Cardiac muscle cell (in vitro differentiated cells and primary cell): ENCODE measurements at regions not wholly inside any gene's neighbourhood (a gene's known extent, or its start where the extent isn't known, plus 50 kb on each side); places are given as distances from the start of the nearest gene placed in this dataset.

ENCODE experiments used
- DNase-seq, 2 donors: peaks; one replicate each; pipeline versions ENCODE4 v3.0.0 to v3.0.0-alpha.2; 2010 to 2017; ENCODE audit warnings: low read depth in 1 of 2, low spot score in 1 of 2
- H3K27ac ChIP-seq: fragments of 200-600 bp; sonication (generic); 2 replicates; pipeline ENCODE4 v1.5.1; 2016
- H3K27me3 ChIP-seq: fragments of 200-600 bp; sonication (generic); 2 replicates; pipeline ENCODE4 v1.6.0; 2016; ENCODE audit warnings: control low read depth
- H3K36me3 ChIP-seq: fragments of 200-600 bp; sonication (generic); 2 replicates; pipeline ENCODE4 v1.5.1; 2016; ENCODE audit warnings: control low read depth
- H3K4me1 ChIP-seq: fragments of 200-600 bp; sonication (generic); 2 replicates; pipeline ENCODE4 v1.8.1; 2017; ENCODE audit warnings: low read depth, mild to moderate bottlenecking, mixed run types
- H3K4me3 ChIP-seq: fragments of 200-600 bp; sonication (generic); 2 replicates; pipeline ENCODE4 v1.5.1; 2016; ENCODE audit warnings: mild to moderate bottlenecking
- H3K9me3 ChIP-seq: fragments of 200-600 bp; sonication (generic); 2 replicates; pipeline ENCODE4 v1.5.1; 2017; ENCODE audit warnings: low read depth, mild to moderate bottlenecking, control low read depth
- TF ChIP-seq, protein P1 (sequence below): IDR thresholded peaks from 2 replicates; pipeline ENCODE4 v1.5.1; 2012; ENCODE audit warnings: low read depth, mild to moderate bottlenecking, low read length

DNA sequence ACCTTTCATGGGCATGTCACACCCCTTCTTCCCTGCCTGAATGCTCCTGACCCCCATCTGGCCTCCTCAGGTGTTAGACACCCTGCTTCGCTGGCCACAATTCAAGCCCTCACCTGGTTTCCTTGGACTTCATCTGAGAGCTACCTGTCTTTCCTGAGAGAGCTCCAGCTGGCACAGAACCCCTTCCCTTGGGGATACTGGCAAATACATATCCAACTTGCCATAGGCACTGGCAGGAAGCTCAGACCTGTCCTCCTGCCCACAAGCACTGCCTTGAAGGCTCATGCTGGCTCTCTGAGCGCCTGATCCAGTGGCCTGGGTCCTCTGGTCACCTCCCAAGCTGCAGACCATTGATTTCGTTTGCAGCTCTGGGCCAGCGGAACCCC is 74.1 kb upstream of the MAP4K3 start:
- Histone ChIP-seq H3K27me3 (no peaks in the 10 kb centered on the region), H3K9me3 (no peaks in the 10 kb centered on the region), H3K36me3 (no peaks in the 10 kb centered on the region), H3K27ac (no peak overlapping the region), H3K4me1 (peaks cover 23% of the 10 kb centered on the region), H3K4me3 (no peak overlapping the region)
- TF ChIP-seq, protein P1, sequence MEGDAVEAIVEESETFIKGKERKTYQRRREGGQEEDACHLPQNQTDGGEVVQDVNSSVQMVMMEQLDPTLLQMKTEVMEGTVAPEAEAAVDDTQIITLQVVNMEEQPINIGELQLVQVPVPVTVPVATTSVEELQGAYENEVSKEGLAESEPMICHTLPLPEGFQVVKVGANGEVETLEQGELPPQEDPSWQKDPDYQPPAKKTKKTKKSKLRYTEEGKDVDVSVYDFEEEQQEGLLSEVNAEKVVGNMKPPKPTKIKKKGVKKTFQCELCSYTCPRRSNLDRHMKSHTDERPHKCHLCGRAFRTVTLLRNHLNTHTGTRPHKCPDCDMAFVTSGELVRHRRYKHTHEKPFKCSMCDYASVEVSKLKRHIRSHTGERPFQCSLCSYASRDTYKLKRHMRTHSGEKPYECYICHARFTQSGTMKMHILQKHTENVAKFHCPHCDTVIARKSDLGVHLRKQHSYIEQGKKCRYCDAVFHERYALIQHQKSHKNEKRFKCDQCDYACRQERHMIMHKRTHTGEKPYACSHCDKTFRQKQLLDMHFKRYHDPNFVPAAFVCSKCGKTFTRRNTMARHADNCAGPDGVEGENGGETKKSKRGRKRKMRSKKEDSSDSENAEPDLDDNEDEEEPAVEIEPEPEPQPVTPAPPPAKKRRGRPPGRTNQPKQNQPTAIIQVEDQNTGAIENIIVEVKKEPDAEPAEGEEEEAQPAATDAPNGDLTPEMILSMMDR, result no peak
- DNase-seq, result no peak

DNA sequence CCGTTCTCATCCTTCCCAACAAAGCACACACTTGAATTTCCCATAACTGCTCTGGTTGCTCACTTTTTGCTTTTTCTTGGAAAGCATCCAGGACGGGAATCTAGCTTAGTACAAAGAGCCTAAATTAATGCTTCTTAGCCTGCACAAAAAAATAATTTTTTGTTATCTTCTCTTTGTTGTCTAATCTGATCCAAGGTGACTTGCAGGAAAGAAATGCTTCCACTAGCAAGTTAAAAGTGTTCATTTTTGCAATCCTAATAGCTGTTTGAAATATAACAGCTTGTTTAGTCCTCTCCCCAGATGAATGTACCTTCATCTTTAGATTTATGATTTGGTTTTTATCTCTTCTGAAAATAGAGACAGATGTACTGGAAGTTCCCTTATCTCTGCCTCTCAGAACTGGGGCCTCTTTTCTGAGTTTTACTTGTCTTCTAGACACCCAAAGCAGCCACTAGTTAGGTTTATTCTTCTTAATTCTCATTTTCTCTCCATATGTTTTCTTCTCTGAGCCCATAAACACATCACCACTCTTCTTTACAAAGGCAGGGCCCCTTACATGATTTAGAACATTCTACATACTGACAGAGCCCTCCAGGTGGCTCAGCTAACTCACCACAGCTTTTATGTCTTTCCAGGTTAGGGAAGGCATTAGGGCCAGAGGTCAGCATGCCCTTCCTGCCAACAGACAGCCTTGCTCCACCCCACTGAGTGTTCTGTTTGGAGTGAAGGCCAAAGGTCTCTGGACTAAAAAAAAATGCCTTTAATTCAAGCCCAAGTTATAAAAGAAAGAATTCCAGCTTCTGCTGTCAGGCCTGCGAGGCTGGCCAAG is 74.7 kb upstream of the MAP4K3 start:
- peak in 1 of 2 donors; percentile 43 for DNase-seq
- H3K4me3 ChIP-seq, result no peak overlapping the region
- no peaks in the 10 kb centered on the region for H3K36me3 ChIP-seq
- no peaks in the 10 kb centered on the region for H3K27me3 ChIP-seq
- TF ChIP-seq, protein P1, result no peak
- peak overlapping the region; percentile 36 for H3K27ac ChIP-seq
- H3K9me3 ChIP-seq, result no peaks in the 10 kb centered on the region
- H3K4me1 ChIP-seq, result peaks cover 23% of the 10 kb centered on the region

DNA sequence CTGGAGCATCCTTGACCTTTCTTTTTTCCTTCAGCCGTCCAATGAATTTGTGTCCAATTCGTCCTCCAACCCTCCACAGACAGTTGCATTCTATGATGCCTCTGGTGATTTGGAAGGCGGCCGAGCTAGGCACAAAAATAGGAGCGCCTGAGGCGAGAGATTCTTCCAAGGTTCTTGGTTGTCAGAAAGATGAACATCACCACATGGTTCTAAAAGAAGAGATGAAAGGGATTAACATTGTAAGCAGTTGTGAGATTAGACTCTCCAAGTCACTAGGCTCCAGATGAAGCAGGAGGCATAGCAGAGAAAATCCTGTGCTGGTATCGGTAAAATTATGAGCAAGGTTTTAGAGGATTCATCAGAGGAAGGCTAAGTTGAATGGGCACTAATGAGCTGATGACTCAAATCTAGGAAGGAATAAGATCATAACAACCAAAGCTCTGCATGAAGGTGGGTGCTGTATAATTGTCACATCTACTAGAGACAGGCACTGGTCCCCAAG is 75.4 kb upstream of the MAP4K3 start:
- H3K4me3 ChIP-seq, result no peak overlapping the region
- TF ChIP-seq, protein P1, result no peak
- H3K27ac ChIP-seq, result peak overlapping the region; percentile 36
- H3K36me3 ChIP-seq, result no peaks in the 10 kb centered on the region
- H3K27me3 ChIP-seq, result no peaks in the 10 kb centered on the region
- H3K4me1 ChIP-seq, result peaks cover 28% of the 10 kb centered on the region
- no peak for DNase-seq
- H3K9me3 ChIP-seq, result no peaks in the 10 kb centered on the region

DNA sequence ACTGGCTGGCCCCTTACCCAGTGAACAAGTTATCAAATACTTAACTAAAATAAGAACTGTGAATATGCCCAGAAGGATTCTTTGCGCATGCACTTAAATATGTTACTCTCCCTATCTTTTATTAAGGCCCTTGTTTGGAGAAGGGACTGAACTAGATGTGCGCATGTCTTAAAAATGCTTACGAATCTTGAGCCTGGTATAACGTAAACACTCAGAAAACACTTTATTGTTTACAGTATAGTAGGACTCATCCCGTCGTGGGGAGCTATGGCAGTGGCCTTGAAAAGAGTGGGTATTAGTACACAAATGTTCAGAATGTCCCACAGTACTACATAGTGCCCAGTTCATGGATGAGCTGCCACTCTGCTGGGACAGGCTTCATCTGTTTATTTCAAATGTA is 75.9 kb upstream of the MAP4K3 start:
- H3K4me3 ChIP-seq, result no peak overlapping the region
- no peaks in the 10 kb centered on the region for H3K27me3 ChIP-seq
- H3K36me3 ChIP-seq, result no peaks in the 10 kb centered on the region
- no peaks in the 10 kb centered on the region for H3K9me3 ChIP-seq
- TF ChIP-seq, protein P1, result no peak
- peaks cover 29% of the 10 kb centered on the region for H3K4me1 ChIP-seq
- DNase-seq, result no peak
- H3K27ac ChIP-seq, result no peak overlapping the region

DNA sequence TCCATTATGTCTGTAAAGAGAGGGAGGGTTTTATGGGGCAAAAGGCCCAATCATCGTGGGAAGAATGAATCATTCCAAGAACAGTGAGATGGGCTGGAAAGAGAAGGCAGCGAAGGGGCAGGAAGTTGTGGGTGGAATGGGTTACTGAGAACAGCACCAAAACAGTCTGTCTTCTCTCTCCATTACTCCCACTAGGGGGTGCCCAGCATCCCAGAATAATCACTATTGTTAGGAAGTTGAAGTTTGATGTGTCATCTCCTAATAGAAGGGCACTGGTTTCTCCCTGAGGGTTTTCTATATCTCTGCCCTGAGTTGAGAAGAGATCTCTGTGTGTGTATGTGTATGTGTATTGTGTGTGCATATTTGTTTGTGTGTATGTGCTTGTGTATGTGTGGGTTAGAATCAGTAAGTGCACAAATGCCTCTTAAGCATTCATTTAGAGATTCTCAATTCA is 76.6 kb upstream of the MAP4K3 start:
- DNase-seq, result peak; percentile 61 to 97
- H3K4me3 ChIP-seq, result no peak overlapping the region
- no peaks in the 10 kb centered on the region for H3K9me3 ChIP-seq
- no peaks in the 10 kb centered on the region for H3K27me3 ChIP-seq
- H3K4me1 ChIP-seq, result peaks cover 29% of the 10 kb centered on the region
- TF ChIP-seq, protein P1, result peak; percentile 81
- no peak overlapping the region for H3K27ac ChIP-seq
- no peaks in the 10 kb centered on the region for H3K36me3 ChIP-seq
